ENCODE measurements at regions not wholly inside any gene's neighbourhood (a gene's known extent, or its start where the extent isn't known, plus 50 kb on each side); places are given as distances from the start of the nearest gene placed in this dataset.

- no peak for DNase-seq (ENCODE audit: low read depth in 2 of 2)
Measured at GRCh38 chr12:47560415-47560814, 145.4 kb downstream of the RPAP3 start.

GRCh38 chr12:47558625-47559345 lies 147.0 kb downstream of the RPAP3 start:
- DNase-seq (ENCODE audit: low read depth in 2 of 2) = no peak

- no peak for DNase-seq (ENCODE audit: low read depth in 2 of 2)
Measured at GRCh38 chr12:47557386-47557785, 148.4 kb downstream of the RPAP3 start.

- no peak for DNase-seq (ENCODE audit: low read depth in 2 of 2)
Measured at GRCh38 chr12:47556261-47557030, 149.4 kb downstream of the RPAP3 start.

GRCh38 chr12:47554046-47554653 lies 151.7 kb downstream of the RPAP3 start:
- DNase-seq (ENCODE audit: low read depth in 2 of 2) = no peak

GRCh38 chr12:47553266-47553665 lies 152.6 kb downstream of the RPAP3 start:
- DNase-seq (ENCODE audit: low read depth in 2 of 2) = no peak

GRCh38 chr12:47551426-47551851 lies 154.4 kb downstream of the RPAP3 start:
- DNase-seq (ENCODE audit: low read depth in 2 of 2) = no peak

GRCh38 chr12:47549258-47549657 lies 156.6 kb downstream of the RPAP3 start:
- no peak for DNase-seq (ENCODE audit: low read depth in 2 of 2)

- no peak for DNase-seq (ENCODE audit: low read depth in 2 of 2)
Measured at GRCh38 chr12:47548401-47548800, 157.4 kb downstream of the RPAP3 start.

- DNase-seq (ENCODE audit: low read depth in 2 of 2) = no peak
Measured at GRCh38 chr12:47547077-47547476, 158.8 kb downstream of the RPAP3 start.

GRCh38 chr12:47545938-47546609 lies 159.8 kb downstream of the RPAP3 start:
- DNase-seq (ENCODE audit: low read depth in 2 of 2) = no peak

GRCh38 chr12:47534695-47535094 lies 171.1 kb downstream of the RPAP3 start:
- no peak for DNase-seq (ENCODE audit: low read depth in 2 of 2)

GRCh38 chr12:47530050-47530449 lies 175.8 kb downstream of the RPAP3 start:
- DNase-seq (ENCODE audit: low read depth in 2 of 2) = no peak

GRCh38 chr12:47527816-47528215 lies 178.0 kb downstream of the RPAP3 start:
- DNase-seq (ENCODE audit: low read depth in 2 of 2) = no peak

- DNase-seq (ENCODE audit: low read depth in 2 of 2) = no peak
Measured at GRCh38 chr12:47520029-47520428, 185.8 kb downstream of the RPAP3 start.

GRCh38 chr12:47517122-47517521 lies 188.7 kb downstream of the RPAP3 start:
- DNase-seq (ENCODE audit: low read depth in 2 of 2) = no peak

GRCh38 chr12:47509398-47509851 lies 196.4 kb downstream of the RPAP3 start:
- DNase-seq (ENCODE audit: low read depth in 2 of 2) = no peak

GRCh38 chr12:47507221-47507620 lies 198.6 kb downstream of the RPAP3 start:
- DNase-seq (ENCODE audit: low read depth in 2 of 2) = no peak

- DNase-seq (ENCODE audit: low read depth in 2 of 2) = no peak
Measured at GRCh38 chr12:47504775-47505446, 200.9 kb downstream of the RPAP3 start.

- DNase-seq (ENCODE audit: low read depth in 2 of 2) = no peak
Measured at GRCh38 chr12:47493801-47494200, 212.0 kb downstream of the RPAP3 start.

GRCh38 chr12:47491516-47492305 lies 214.1 kb downstream of the RPAP3 start:
- DNase-seq (ENCODE audit: low read depth in 2 of 2) = no peak
